ENCODE measurements at regions not wholly inside any gene's neighbourhood (a gene's known extent, or its start where the extent isn't known, plus 50 kb on each side); places are given as distances from the start of the nearest gene placed in this dataset.

DNA sequence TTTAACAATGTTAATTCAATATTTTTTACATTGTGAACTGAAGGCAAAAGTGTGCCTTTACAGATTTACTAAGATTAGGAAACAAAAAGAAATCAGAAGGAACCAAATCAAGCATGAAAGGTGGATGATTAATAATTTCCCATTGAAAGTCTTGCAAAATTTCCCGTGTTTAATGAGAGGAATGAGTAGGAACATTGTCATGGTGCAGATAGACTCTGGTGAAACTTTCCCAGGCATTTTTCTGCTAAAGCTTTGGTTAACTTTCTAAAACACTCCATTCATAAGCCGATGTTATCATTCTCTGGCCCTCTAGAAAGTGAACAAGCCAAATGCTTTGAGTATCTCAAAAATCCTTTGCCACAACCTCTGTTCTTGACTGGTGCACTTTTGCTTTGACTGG is 1522.8 kb upstream of the PABPC4L start:
- TF ChIP-seq, protein P1, sequence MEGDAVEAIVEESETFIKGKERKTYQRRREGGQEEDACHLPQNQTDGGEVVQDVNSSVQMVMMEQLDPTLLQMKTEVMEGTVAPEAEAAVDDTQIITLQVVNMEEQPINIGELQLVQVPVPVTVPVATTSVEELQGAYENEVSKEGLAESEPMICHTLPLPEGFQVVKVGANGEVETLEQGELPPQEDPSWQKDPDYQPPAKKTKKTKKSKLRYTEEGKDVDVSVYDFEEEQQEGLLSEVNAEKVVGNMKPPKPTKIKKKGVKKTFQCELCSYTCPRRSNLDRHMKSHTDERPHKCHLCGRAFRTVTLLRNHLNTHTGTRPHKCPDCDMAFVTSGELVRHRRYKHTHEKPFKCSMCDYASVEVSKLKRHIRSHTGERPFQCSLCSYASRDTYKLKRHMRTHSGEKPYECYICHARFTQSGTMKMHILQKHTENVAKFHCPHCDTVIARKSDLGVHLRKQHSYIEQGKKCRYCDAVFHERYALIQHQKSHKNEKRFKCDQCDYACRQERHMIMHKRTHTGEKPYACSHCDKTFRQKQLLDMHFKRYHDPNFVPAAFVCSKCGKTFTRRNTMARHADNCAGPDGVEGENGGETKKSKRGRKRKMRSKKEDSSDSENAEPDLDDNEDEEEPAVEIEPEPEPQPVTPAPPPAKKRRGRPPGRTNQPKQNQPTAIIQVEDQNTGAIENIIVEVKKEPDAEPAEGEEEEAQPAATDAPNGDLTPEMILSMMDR (IDR thresholded peaks at IDR 0.05; ENCODE audit: insufficient read depth, low read length) = no peak
- no peak for TF ChIP-seq POLR2AphosphoS5 (IDR thresholded peaks at IDR 0.05; ENCODE audit: low read depth)

Data from HL-60 (cell line).